Rectal smooth muscle tissue (tissue), 1 donor: ENCODE measurements at regions not wholly inside any gene's neighbourhood (a gene's known extent, or its start where the extent isn't known, plus 50 kb on each side); places are given as distances from the start of the nearest gene placed in this dataset.
"Not testable (repeated sequence)": the region's sequence is repeated elsewhere in the genome, so short reads cannot be mapped to it uniquely, and the experiment has no call there.

Source experiments
- H3K27ac ChIP-seq: one replicate; pipeline ENCODE4 v1.7.0; 2013; ENCODE audit warnings: low read depth, low read length, inconsistent platforms
- H3K27me3 ChIP-seq: one replicate; pipeline ENCODE4 v1.7.0; 2013; ENCODE audit warnings: low read length; ENCODE audit not compliant: control insufficient read depth, insufficient read depth
- H3K36me3 ChIP-seq: one replicate; pipeline ENCODE4 v1.7.0; 2013; ENCODE audit warnings: low read length; ENCODE audit not compliant: control insufficient read depth, insufficient read depth
- H3K4me1 ChIP-seq: one replicate; pipeline ENCODE4 v1.7.0; 2013; ENCODE audit warnings: low read length; ENCODE audit not compliant: control insufficient read depth, insufficient read depth
- H3K4me3 ChIP-seq: one replicate; pipeline ENCODE4 v1.7.0; 2013; ENCODE audit warnings: low read length
- H3K9ac ChIP-seq: one replicate; pipeline ENCODE4 v1.7.0; 2013; ENCODE audit warnings: low read length

DNA sequence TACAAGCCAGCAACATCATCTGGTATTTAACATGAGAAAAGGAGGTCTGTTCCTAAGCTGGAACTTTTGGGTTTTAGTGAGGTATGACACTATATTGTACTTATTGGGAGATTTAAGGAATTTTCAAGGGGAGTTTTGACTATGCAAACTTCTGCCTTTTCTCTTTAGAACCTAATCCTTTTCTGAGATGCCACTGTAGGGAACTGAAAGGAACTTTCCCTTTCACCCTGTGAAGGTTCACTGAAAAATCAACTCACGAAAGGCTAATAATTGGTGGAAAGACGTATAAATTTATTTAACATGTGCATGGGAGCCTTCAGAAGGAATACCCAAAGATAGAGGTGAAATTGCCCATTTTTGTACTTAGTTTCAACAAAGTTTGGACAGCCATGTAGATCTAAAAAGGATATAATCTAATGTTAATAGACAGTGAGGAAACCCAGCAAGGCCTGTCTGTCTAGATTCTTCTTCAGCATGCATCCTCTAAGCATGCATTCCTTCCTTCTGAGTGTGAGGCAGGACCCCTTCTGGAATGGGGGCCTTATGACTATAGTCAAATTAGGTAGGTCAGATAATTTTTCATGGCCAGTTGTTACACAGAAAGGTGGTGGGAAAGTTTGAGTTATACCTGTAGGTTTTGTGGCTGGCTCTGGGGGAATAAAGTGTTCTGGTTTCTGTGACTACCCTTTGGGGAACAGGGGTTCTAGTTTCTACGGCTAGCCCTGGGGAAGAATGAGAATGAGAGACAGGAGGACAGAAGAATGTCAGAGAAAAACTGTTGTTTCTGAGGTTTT, 200.3 kb downstream of the C9orf152 start:
- no peaks in the 10 kb centered on the region for H3K27me3 ChIP-seq
- no peaks in the 10 kb centered on the region for H3K36me3 ChIP-seq
- H3K4me1 ChIP-seq = no peaks in the 10 kb centered on the region
- no peak overlapping the region for H3K4me3 ChIP-seq
- no peak overlapping the region for H3K27ac ChIP-seq
- no peak overlapping the region for H3K9ac ChIP-seq

DNA sequence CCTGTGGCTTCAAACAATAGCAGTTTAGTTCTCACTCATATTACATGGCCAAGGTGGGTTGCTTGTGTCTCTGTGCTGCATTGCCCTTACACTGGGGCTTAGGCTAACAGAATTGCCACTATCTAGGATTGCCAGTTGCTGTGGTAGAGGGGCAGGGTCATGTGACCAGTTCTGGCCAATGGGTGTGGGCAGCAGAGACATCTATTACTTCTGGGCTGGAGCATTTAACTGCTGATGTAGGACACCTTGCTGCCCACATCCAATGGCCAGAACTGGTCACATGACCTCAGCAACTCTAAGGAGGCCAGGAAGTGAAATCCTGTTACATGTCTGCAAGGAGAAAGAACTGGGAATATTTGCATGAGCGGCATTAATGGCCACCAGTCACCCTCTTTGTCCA, 199.3 kb downstream of the C9orf152 start:
- Histone ChIP-seq H3K36me3 (no peaks in the 10 kb centered on the region), H3K4me3 (no peak overlapping the region), H3K4me1 (no peaks in the 10 kb centered on the region), H3K27me3 (no peaks in the 10 kb centered on the region), H3K27ac (no peak overlapping the region), H3K9ac (no peak overlapping the region)

DNA sequence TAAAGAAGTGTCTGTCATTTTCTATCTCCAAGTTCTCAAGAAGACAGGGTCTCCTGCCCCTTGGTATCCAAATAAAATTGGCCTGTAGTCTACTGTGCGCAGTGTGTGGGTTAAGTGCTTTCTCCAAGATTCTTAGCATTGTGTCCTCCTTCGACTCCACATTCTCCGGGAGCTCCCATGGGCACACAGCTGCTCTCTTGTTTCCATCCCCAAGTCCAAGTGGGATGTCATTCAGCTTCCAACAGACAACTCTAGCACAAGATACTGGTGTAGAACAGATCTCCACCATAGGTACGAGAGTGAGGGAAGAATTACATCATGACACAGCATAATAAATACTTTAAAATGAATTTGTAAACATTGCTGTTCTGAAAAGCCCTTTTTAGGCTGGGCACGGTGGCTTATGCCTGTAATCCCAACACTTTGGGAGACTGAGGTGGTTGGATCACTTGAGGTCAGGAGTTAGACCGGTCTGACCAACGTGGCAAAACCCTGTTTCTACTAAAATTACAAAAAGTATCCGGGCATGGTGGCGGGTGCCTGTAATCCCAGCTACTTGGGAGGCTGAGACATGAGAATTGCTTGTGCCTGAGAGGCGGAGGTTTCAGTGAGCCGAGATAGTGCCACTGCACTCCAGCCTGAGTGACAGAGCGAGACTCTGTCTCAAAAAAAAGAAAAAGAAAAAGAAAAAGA, 196.2 kb downstream of the C9orf152 start:
- no peaks in the 10 kb centered on the region for H3K27me3 ChIP-seq
- H3K36me3 ChIP-seq = no peaks in the 10 kb centered on the region
- no peak overlapping the region for H3K4me3 ChIP-seq
- H3K9ac ChIP-seq = no peak overlapping the region
- no peaks in the 10 kb centered on the region for H3K4me1 ChIP-seq
- no peak overlapping the region for H3K27ac ChIP-seq

DNA sequence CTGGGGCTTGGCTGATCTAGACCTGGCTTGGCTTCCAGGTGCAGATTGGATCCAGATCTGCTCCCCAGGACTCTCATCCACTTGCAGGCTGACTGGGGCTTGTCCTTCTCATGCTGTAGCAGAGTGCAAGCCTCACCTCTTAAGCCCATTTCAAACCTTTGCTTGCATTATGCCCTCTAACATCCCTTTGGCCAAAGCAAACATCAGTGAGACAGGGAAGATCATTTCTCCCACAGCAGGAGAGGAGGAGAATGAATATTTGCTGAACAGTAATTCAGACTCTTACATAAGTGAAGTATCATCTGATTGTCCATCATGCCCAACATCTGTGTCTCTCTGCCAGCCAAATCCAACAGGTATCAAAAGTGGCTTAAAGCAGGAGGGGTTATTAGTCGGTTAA, 194.9 kb downstream of the C9orf152 start:
- H3K36me3 ChIP-seq = no peaks in the 10 kb centered on the region
- no peaks in the 10 kb centered on the region for H3K4me1 ChIP-seq
- no peak overlapping the region for H3K9ac ChIP-seq
- H3K4me3 ChIP-seq = no peak overlapping the region
- H3K27me3 ChIP-seq = no peaks in the 10 kb centered on the region
- H3K27ac ChIP-seq = no peak overlapping the region

DNA sequence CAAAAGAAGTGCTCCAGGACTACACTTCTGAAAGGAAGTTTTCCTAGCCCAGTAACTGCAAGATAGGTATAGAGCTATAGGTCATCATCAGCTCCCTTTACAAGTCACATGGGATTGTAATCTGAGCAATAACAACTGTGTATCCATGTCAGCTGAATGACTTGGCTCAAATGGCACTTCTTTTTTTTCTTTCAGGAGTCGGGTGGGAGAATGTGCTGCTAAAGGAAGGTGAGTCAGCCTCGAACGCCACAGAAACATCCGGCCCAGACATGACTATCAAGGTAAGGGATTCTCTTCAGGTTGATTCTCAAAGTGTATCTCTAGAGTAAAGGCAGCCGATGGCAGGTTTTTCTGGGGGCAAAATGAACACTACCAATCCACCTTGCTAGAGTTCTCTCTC, 192.2 kb downstream of the C9orf152 start:
- H3K27ac ChIP-seq = no peak overlapping the region

DNA sequence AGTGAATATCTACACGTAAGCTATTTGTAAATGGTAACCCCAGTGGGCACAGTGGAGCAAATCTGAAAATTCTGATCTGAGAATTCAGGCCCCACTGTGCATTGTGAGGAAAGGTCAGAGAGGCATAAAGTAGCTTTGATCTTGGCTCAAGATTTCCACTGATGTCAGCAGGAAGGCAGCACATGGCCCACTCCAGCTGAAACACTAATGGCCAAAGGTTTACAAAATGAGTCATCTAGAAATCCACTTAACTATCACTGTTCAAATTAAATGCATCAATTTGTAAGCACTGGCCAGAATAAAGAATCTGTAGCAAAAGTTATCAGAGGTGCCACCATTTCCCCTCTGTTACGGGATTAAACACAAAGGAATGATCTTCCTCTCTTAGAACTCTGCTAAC, 191.6 kb downstream of the C9orf152 start:
- H3K27me3 ChIP-seq = no peaks in the 10 kb centered on the region
- no peak overlapping the region for H3K27ac ChIP-seq
- H3K36me3 ChIP-seq = no peaks in the 10 kb centered on the region
- no peak overlapping the region for H3K4me3 ChIP-seq
- H3K4me1 ChIP-seq = no peaks in the 10 kb centered on the region
- H3K9ac ChIP-seq = no peak overlapping the region

More for the DNA sequence above, 192.2 kb downstream of the C9orf152 start:
- H3K27me3 ChIP-seq = no peaks in the 10 kb centered on the region
- H3K4me3 ChIP-seq = no peak overlapping the region
- no peaks in the 10 kb centered on the region for H3K36me3 ChIP-seq
- no peaks in the 10 kb centered on the region for H3K4me1 ChIP-seq
- H3K9ac ChIP-seq = no peak overlapping the region

DNA sequence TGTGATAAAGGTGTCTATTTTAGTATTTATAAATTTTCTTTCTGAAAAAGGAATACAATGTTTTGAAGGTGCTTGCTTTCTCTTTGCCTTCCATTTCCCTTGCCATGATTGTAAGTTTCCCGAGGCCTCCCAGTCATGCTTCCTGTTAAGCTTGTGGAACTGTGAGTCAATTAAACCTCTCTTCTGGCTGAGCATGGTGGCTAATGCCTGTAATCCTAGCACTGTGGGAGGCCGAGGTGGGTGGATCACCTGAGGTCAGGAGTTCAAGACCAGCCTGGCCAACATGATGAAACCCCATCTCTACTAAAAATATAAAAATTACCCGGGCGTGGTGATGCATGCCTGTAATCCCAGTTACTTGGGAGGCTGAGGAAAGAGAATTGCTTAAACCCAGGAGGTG, 187.7 kb downstream of the C9orf152 start:
- H3K4me1 ChIP-seq, H3K27me3 ChIP-seq, H3K9ac ChIP-seq, H3K27ac ChIP-seq, H3K4me3 ChIP-seq, H3K36me3 ChIP-seq: not testable (repeated sequence)

DNA sequence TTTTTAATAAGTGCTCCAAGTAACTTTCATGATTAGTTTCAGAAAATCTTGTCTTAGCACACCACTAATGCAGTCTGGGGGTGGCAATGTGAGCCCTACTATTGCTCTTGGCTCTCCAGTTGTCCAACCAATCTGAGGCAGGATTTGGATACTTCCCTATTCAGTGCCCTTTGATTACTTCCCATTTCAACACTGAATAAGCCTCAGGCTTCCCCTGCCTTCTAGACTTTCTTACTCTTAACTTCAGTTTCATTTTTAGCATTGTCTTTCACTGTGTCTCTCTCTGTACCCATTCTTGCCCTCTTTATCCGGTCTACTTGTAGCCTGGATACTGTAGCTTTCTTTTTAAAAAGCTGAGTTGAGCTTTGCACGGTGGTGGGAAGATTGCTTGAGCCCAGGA, 186.1 kb downstream of the C9orf152 start:
- H3K4me3 ChIP-seq = no peak overlapping the region
- H3K9ac ChIP-seq = no peak overlapping the region
- no peak overlapping the region for H3K27ac ChIP-seq
- H3K36me3 ChIP-seq = no peaks in the 10 kb centered on the region
- no peaks in the 10 kb centered on the region for H3K27me3 ChIP-seq
- no peaks in the 10 kb centered on the region for H3K4me1 ChIP-seq

DNA sequence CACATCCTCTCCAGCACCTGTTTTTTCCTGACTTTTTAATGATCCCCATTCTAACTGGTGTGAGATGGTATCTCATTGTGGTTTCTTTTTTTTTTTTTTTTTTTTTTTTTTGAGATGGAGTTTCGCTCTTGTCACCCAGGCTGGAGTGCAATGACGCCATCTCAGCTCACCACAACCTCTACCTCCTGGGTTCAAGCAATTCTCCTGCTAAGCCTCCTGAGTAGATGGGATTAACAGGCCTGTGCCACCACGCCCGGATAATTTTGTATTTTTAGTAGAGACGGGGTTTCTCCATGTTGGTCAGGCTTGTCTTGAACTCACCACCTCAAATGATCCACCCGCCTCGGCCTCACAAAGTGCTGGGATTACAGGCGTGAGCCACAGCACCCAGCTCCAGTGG, 184.7 kb downstream of the C9orf152 start:
- H3K36me3 ChIP-seq, H3K4me1 ChIP-seq, H3K4me3 ChIP-seq, H3K9ac ChIP-seq, H3K27ac ChIP-seq, H3K27me3 ChIP-seq: not testable (repeated sequence)

DNA sequence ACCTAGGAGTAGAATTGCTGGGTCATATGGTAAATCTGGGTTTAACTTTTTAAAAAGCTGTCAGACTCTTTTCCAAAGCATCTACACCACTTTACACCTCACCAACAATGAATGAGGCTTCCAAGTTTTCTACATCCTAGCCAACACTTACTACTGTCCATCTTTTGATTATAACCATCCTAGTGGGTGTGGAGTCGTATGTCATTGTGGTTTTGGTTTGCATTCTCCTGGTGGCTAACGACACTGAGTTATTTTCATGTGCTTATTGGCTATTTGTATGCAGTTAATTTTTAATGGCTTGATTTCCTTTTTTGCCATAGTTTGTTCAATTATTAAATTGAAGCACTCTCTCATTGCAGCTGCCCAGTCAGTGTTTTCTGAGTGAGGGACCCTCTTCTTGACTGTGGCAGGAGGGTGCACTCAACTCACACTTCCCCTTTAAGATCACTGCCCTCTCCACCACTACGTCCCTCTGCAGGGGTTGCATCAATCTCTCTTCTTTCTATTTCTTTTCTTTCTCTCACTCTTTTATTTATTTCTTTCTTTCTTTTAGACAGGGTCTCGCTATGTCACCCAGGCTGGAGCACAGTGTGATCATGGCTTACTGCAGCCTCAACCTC, 182.3 kb downstream of the C9orf152 start:
- H3K27me3 ChIP-seq = no peaks in the 10 kb centered on the region
- H3K9ac ChIP-seq = no peak overlapping the region
- H3K27ac ChIP-seq = no peak overlapping the region
- no peaks in the 10 kb centered on the region for H3K4me1 ChIP-seq
- H3K4me3 ChIP-seq = no peak overlapping the region
- H3K36me3 ChIP-seq = no peaks in the 10 kb centered on the region

DNA sequence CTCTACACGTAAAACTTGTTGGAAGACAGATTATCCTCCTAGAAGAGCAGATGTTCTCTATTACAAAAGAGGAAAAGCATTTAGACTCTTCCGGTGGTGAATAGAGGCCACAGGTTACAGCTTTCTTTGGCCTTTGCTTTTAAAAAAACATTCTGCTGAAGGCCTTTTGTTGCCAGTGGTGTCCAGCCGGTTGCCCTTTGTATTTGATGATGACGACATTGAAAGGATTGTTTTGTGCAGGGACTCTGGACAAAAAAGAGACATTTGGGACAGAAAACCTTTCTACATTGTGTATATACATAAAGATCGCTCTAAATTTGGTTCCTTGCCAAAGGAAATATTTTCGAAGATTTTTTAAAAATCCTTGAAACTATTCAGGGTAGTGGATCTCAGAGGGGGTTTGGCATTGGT, 180.3 kb downstream of the C9orf152 start:
- H3K36me3 ChIP-seq = no peaks in the 10 kb centered on the region
- no peaks in the 10 kb centered on the region for H3K4me1 ChIP-seq
- H3K27me3 ChIP-seq = no peaks in the 10 kb centered on the region
- no peak overlapping the region for H3K27ac ChIP-seq
- no peak overlapping the region for H3K4me3 ChIP-seq
- H3K9ac ChIP-seq = no peak overlapping the region

DNA sequence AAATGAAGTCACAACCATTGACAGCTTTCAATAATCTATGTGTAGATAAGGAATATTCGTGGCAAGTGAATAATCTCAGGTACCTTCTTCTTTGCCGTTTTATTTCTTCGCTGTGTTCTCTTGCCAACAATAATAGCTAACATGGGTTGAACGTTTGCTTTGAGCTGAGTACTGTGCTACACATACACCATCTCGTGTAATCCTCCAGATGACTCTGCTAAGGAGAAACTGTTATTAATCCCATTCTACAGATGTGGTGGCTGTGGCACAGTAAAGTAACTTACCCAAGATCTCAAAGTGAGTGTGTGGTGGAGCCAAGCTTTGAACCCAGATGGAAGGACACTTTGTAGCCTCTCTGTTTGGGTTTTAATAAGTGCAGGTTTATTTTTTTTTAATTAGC, 179.7 kb downstream of the C9orf152 start:
- Histone ChIP-seq H3K9ac (no peak overlapping the region), H3K4me3 (no peak overlapping the region), H3K27ac (no peak overlapping the region), H3K27me3 (no peaks in the 10 kb centered on the region), H3K36me3 (no peaks in the 10 kb centered on the region), H3K4me1 (no peaks in the 10 kb centered on the region)
